Ishikawa (cell line): ENCODE measurements at regions not wholly inside any gene's neighbourhood (a gene's known extent, or its start where the extent isn't known, plus 50 kb on each side); places are given as distances from the start of the nearest gene placed in this dataset.

Source experiments
- CEBPB ChIP-seq: IDR thresholded peaks from 2 replicates; pipeline ENCODE4 v1.6.1; 2012
- CREB1 ChIP-seq: IDR thresholded peaks from 2 replicates; pipeline ENCODE4 v1.6.1; 2012; ENCODE audit warnings: low read depth
- EGR1 ChIP-seq: IDR thresholded peaks from 2 replicates; pipeline ENCODE4 v1.6.1; 2012
- EP300 ChIP-seq: IDR thresholded peaks from 2 replicates; pipeline ENCODE4 v1.6.1; 2012; ENCODE audit warnings: borderline replicate concordance
- FOXM1 ChIP-seq: IDR thresholded peaks from 2 replicates; pipeline ENCODE4 v1.6.1; 2012; ENCODE audit warnings: low read depth, borderline replicate concordance
- MAX ChIP-seq: IDR thresholded peaks from 2 replicates; pipeline ENCODE4 v1.6.1; 2012
- NFIC ChIP-seq: IDR thresholded peaks from 2 replicates; pipeline ENCODE4 v1.6.1; 2012
- RAD21 ChIP-seq: IDR thresholded peaks from 2 replicates; pipeline ENCODE4 v1.6.1; 2012; ENCODE audit warnings: low read depth
- REST ChIP-seq: IDR thresholded peaks from 2 replicates; pipeline ENCODE4 v1.6.1; 2012; ENCODE audit warnings: low read depth, mild to moderate bottlenecking
- TAF1 ChIP-seq: IDR thresholded peaks from 2 replicates; pipeline ENCODE4 v1.6.1; 2012; ENCODE audit warnings: low read depth, mild to moderate bottlenecking
- TCF12 ChIP-seq: IDR thresholded peaks from 2 replicates; pipeline ENCODE4 v1.6.1; 2012; ENCODE audit warnings: low read depth
- TEAD4 ChIP-seq: IDR thresholded peaks from 2 replicates; pipeline ENCODE4 v1.6.1; 2012
- USF1 ChIP-seq: IDR thresholded peaks from 2 replicates; pipeline ENCODE4 v1.6.1; 2012
- YY1 ChIP-seq: IDR thresholded peaks from 2 replicates; pipeline ENCODE4 v1.6.1; 2012; ENCODE audit warnings: low read depth
- ZBTB7A ChIP-seq: IDR thresholded peaks from 2 replicates; pipeline ENCODE4 v1.6.1; 2012; ENCODE audit warnings: low read depth

GRCh38 chr1:38500891-38501290 lies 358.7 kb downstream of the RRAGC start:
- TF ChIP-seq EGR1 (no peak), REST (no peak), EP300 (no peak), USF1 (no peak), CREB1 (no peak), CEBPB (no peak), YY1 (no peak), TEAD4 (no peak), TAF1 (no peak)

- no peak for TF ChIP-seq EP300
- TF ChIP-seq USF1 = no peak
- no peak for TF ChIP-seq EGR1
- no peak for TF ChIP-seq NFIC
- no peak for TF ChIP-seq YY1
- TF ChIP-seq FOXM1 = no peak
- no peak for TF ChIP-seq TAF1
- TF ChIP-seq REST = no peak
- no peak for TF ChIP-seq CEBPB
- no peak for TF ChIP-seq MAX
- TF ChIP-seq RAD21 = no peak
Measured at GRCh38 chr1:38500352-38500751, 359.2 kb downstream of the RRAGC start.

- no peak for TF ChIP-seq EGR1
- TF ChIP-seq ZBTB7A = no peak
- TF ChIP-seq EP300 = no peak
- TF ChIP-seq TAF1 = no peak
- no peak for TF ChIP-seq CREB1
- no peak for TF ChIP-seq CEBPB
- no peak for TF ChIP-seq MAX
- TF ChIP-seq TCF12 = no peak
- TF ChIP-seq REST = no peak
- TF ChIP-seq YY1 = no peak
- TF ChIP-seq FOXM1 = no peak
- no peak for TF ChIP-seq RAD21
- no peak for TF ChIP-seq TEAD4
- no peak for TF ChIP-seq USF1
- no peak for TF ChIP-seq NFIC
Measured at GRCh38 chr1:38498686-38499085, 360.9 kb downstream of the RRAGC start.

GRCh38 chr1:38497921-38498656 lies 361.5 kb downstream of the RRAGC start:
- TF ChIP-seq TEAD4 (no peak), MAX (no peak), CREB1 (no peak), TCF12 (no peak), YY1 (no peak), NFIC (no peak), ZBTB7A (no peak), USF1 (no peak)
